Ishikawa (cell line): ENCODE measurements at regions not wholly inside any gene's neighbourhood (a gene's known extent, or its start where the extent isn't known, plus 50 kb on each side); places are given as distances from the start of the nearest gene placed in this dataset.

Experiments
- CEBPB ChIP-seq: IDR thresholded peaks from 2 replicates; pipeline ENCODE4 v1.6.1; 2012
- CREB1 ChIP-seq: IDR thresholded peaks from 2 replicates; pipeline ENCODE4 v1.6.1; 2012; ENCODE audit warnings: low read depth
- EGR1 ChIP-seq: IDR thresholded peaks from 2 replicates; pipeline ENCODE4 v1.6.1; 2012
- EP300 ChIP-seq: IDR thresholded peaks from 2 replicates; pipeline ENCODE4 v1.6.1; 2012; ENCODE audit warnings: borderline replicate concordance
- FOXM1 ChIP-seq: IDR thresholded peaks from 2 replicates; pipeline ENCODE4 v1.6.1; 2012; ENCODE audit warnings: low read depth, borderline replicate concordance
- MAX ChIP-seq: IDR thresholded peaks from 2 replicates; pipeline ENCODE4 v1.6.1; 2012
- NFIC ChIP-seq: IDR thresholded peaks from 2 replicates; pipeline ENCODE4 v1.6.1; 2012
- RAD21 ChIP-seq: IDR thresholded peaks from 2 replicates; pipeline ENCODE4 v1.6.1; 2012; ENCODE audit warnings: low read depth
- REST ChIP-seq: IDR thresholded peaks from 2 replicates; pipeline ENCODE4 v1.6.1; 2012; ENCODE audit warnings: low read depth, mild to moderate bottlenecking
- TAF1 ChIP-seq: IDR thresholded peaks from 2 replicates; pipeline ENCODE4 v1.6.1; 2012; ENCODE audit warnings: low read depth, mild to moderate bottlenecking
- TCF12 ChIP-seq: IDR thresholded peaks from 2 replicates; pipeline ENCODE4 v1.6.1; 2012; ENCODE audit warnings: low read depth
- TEAD4 ChIP-seq: IDR thresholded peaks from 2 replicates; pipeline ENCODE4 v1.6.1; 2012
- USF1 ChIP-seq: IDR thresholded peaks from 2 replicates; pipeline ENCODE4 v1.6.1; 2012
- YY1 ChIP-seq: IDR thresholded peaks from 2 replicates; pipeline ENCODE4 v1.6.1; 2012; ENCODE audit warnings: low read depth
- ZBTB7A ChIP-seq: IDR thresholded peaks from 2 replicates; pipeline ENCODE4 v1.6.1; 2012; ENCODE audit warnings: low read depth

DNA sequence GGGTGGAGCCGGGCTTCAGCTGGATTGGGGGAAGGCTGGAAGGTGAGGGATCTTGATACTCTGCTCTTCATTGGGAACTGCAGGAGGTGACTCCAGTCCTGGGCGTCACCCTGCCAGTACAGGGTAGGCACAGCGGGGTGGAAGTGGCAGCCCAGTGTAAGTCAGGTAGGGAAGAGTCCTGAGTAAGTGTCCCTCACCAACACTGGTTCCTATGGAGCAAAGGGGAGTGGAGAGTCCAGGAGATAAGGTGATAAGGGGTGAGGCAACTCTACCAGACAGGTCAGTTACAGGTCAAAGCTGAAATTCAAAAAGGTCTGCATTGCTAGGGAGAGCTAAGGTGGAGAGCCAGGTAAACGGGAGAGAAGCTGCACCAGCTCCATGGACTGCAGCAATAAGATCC, 145.6 kb upstream of the NFE2L3 start:
- TF ChIP-seq TAF1 (no peak), EGR1 (no peak), MAX (no peak), CEBPB (no peak), TCF12 (no peak), EP300 (no peak), FOXM1 (no peak), USF1 (no peak), CREB1 (no peak), NFIC (no peak), YY1 (no peak)

GRCh38 chr7:26007510-26007909, 144.5 kb upstream of the NFE2L3 start:
- no peak for TF ChIP-seq YY1
- TF ChIP-seq REST = no peak
- no peak for TF ChIP-seq EGR1
- no peak for TF ChIP-seq TEAD4
- TF ChIP-seq CEBPB = no peak
- no peak for TF ChIP-seq TCF12
- no peak for TF ChIP-seq RAD21
- no peak for TF ChIP-seq USF1
- TF ChIP-seq MAX = no peak
- no peak for TF ChIP-seq ZBTB7A

- TF ChIP-seq MAX (no peak), ZBTB7A (no peak), FOXM1 (no peak), REST (no peak), EP300 (no peak)
Measured at GRCh38 chr7:26008428-26008827, 143.6 kb upstream of the NFE2L3 start.

- TF ChIP-seq MAX = no peak
- no peak for TF ChIP-seq EP300
- no peak for TF ChIP-seq TEAD4
- no peak for TF ChIP-seq FOXM1
- no peak for TF ChIP-seq YY1
- no peak for TF ChIP-seq TAF1
- TF ChIP-seq REST = no peak
- TF ChIP-seq EGR1 = no peak
- TF ChIP-seq CREB1 = no peak
- no peak for TF ChIP-seq TCF12
- no peak for TF ChIP-seq NFIC
- TF ChIP-seq USF1 = no peak
- TF ChIP-seq CEBPB = no peak
- no peak for TF ChIP-seq RAD21
- TF ChIP-seq ZBTB7A = no peak
Measured at GRCh38 chr7:26011039-26011696, 140.8 kb upstream of the NFE2L3 start.
